Stimulated activated naive CD8-positive, alpha-beta T cell treated with anti-CD3 and anti-CD28 coated beads, Interleukin-15, amount 100 ng/mL, for 72 hours (primary cell): ENCODE measurements at regions not wholly inside any gene's neighbourhood (a gene's known extent, or its start where the extent isn't known, plus 50 kb on each side); places are given as distances from the start of the nearest gene placed in this dataset.

ENCODE experiments used
- ATAC-seq: fragments of 150-1000 bp; cut with Tn5 transposase; 2 replicates; pipeline ENCODE4 v1.10.0; 2021; ENCODE audit warnings: mild to moderate bottlenecking, moderate library complexity
- DNase-seq, 2 donors: peaks; one replicate each; pipeline ENCODE4 v3.0.0; 2021 to 2022
- H3K27ac Mint-ChIP-seq, 2 donors: one replicate each; pipeline ENCODE4 v1.8.0; 2022; ENCODE audit warnings: mild to moderate bottlenecking in 2 of 2, mixed read lengths in 2 of 2, moderate library complexity in 2 of 2
- H3K27me3 Mint-ChIP-seq: one replicate; pipeline ENCODE4 v1.8.0; 2022; ENCODE audit warnings: mixed read lengths
- H3K4me1 Mint-ChIP-seq: one replicate; pipeline ENCODE4 v1.8.0; 2022; ENCODE audit warnings: mild to moderate bottlenecking, mixed read lengths
- H3K4me3 Mint-ChIP-seq, 2 donors: one replicate each; pipeline ENCODE4 v1.8.0; 2022; ENCODE audit warnings: mild to moderate bottlenecking in 2 of 2, mixed read lengths in 2 of 2, moderate library complexity in 1 of 2
- H3K9me3 Mint-ChIP-seq, 2 donors: one replicate each; pipeline ENCODE4 v1.8.0; 2022; ENCODE audit warnings: mixed read lengths in 2 of 2

DNA sequence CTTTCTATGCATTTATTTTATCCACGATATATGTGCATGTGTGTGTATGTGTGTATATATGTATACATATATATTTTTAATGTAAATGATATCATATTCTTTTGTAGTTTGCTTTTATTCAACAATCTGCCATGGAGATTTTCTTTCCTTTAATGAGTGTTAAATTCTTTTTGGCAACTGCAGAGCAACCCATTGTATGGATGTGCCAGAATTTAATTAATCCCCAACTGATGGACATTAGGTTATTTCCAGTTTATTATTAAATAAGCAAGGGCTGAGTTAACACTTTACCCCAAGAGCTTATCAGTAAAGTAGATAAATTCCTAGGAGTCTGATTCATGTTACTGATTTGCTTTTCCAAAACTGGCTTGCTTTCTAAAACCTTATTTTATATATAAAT is 58.9 kb upstream of the CD28 start:
- Mint-ChIP-seq H3K4me1 (peaks cover 16% of the 10 kb centered on the region), H3K4me3 (no peak overlapping the region), H3K27me3 (no peaks in the 10 kb centered on the region), H3K9me3 (no peaks in the 10 kb centered on the region), H3K27ac (no peak overlapping the region)
- DNase-seq (no peak), ATAC-seq (no peak)

DNA sequence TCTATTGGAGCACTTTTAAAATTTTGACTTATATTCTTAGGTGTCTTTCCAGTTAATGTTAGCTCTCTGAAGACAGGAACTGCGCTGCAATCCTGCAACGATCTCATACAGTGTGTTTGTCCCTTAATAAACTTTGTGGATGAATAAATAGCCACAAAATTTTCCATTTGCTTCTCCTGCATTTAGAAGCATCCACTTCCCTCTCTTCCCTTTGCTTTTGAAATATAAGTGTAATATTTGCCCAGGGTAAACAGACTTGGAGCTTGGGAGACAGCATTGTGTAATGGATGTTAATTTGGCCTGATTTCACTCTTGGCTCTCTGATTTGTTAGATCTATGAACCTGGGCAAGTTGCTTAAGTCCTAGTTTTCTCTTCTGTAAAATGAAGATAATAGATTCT is 58.2 kb upstream of the CD28 start:
- Mint-ChIP-seq H3K27ac (no peak overlapping the region), H3K4me3 (no peak overlapping the region), H3K9me3 (no peaks in the 10 kb centered on the region), H3K4me1 (peaks cover 18% of the 10 kb centered on the region), H3K27me3 (no peaks in the 10 kb centered on the region)
- ATAC-seq: no peak
- DNase-seq: no peak

DNA sequence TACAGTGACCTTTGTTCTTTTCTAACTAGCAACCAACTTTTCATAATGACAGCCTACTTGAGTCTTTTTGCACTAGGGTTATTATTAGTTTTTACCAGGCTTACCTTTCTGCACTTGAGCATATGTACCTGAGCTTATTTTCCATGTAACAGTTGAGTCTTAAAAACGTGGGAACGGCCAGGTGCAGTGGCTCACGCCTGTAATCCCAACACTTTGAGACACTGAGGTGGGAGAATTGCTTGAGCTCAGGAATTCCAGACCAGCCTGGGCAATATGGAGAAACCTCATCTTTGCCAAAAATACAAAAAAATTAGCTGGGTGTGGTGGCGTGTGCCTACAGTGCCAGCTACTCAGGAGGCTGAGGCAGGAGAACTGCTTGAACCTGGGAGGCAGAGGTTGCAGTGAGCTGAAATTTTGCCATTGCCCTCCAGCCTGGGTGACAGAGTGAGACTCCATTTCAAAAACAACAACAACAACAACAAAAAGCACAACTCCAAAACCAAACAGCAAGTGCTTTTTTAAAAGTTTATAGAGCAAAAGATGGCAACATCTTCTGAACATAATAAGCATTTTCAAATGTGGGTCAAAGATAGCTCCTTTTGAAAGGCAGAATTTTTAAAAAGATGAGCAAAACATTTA is 57.1 kb upstream of the CD28 start:
- no peak for DNase-seq
- no peak for ATAC-seq
- H3K4me1 Mint-ChIP-seq: peaks cover 21% of the 10 kb centered on the region
- no peak overlapping the region for H3K27ac Mint-ChIP-seq
- no peaks in the 10 kb centered on the region for H3K27me3 Mint-ChIP-seq
- H3K4me3 Mint-ChIP-seq: no peak overlapping the region
- no peaks in the 10 kb centered on the region for H3K9me3 Mint-ChIP-seq

DNA sequence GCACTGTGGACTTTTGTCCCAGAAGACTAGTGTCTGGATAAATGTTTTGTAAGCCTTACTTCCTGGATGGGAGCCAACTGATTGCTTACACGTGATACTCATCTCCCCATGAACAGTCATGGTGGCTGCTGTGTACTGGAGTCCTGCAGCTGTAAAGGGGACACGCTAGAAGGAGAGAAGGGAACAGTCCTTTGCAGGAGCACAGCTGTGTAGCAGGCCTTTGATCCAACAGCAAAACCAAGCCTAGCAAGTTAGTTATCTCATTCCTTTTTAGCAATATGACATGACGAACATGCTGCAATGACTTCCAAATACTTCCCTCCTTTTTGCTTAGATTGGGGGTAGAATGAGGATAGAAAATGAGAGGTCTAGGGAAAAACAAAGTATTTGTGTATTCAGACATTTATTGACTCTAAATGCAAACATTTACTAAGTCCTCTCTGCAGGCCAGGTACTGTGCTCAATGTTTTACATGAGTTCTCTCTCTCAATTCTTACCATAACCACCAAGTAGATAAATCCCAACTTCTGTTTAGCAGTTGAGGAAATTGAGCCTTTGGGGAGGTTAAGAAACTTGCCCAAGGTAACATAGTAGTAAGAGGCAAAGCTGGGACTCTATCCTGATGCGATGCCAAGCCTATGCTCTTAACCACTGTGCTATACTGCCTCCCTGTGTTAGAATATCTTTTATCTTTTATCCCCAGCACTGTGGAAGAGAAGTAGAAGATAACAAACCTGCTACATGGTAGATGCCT is 55.4 kb upstream of the CD28 start:
- ATAC-seq: peak; percentile 85
- Mint-ChIP-seq H3K4me1 (peaks cover 37% of the 10 kb centered on the region), H3K4me3 (no peak overlapping the region), H3K27me3 (no peaks in the 10 kb centered on the region), H3K27ac (no peak overlapping the region), H3K9me3 (no peaks in the 10 kb centered on the region)
- no peak for DNase-seq

DNA sequence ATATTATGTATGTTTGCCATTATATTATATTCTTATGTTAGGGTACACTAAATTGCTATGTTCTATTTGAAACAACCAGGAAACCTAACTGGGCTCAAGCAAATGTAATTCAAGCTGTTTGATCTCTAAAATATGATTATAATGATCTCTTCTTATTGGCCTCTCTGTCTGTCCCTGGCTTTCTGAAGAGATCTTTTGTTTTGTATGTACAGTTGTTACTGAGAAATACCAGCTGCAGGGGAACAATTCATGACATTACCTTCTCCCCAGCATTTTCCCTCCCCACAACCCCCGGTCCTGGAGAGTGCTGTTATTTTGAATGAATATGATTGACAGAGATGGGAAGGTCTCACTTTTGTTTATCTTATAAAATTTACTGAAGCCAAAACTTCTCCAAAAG is 54.8 kb upstream of the CD28 start:
- DNase-seq (no peak), ATAC-seq (no peak)
- Mint-ChIP-seq H3K9me3 (no peaks in the 10 kb centered on the region), H3K27me3 (no peaks in the 10 kb centered on the region), H3K4me1 (peaks cover 39% of the 10 kb centered on the region), H3K4me3 (no peak overlapping the region), H3K27ac (no peak overlapping the region)

DNA sequence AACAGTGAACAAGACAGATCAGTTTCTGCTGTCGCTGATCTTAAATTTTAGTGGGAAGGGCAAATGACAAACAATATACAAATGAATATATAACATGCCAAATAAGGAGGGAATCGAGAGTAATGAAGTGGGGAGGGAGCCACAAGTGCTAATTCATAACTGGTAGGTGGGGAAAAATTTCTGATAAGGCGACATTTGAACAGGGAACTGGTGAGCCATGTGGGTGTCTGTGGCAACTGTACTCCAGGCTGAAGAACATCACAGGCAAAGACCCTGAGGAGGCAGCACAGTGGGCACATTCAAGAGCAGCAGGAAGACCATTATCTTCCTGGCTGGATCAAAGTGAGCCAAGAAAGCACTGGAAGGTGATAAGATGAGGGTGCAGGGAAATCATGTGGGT is 51.6 kb upstream of the CD28 start:
- peaks cover 56% of the 10 kb centered on the region for H3K4me1 Mint-ChIP-seq
- ATAC-seq (no peak), DNase-seq (no peak)
- no peaks in the 10 kb centered on the region for H3K27me3 Mint-ChIP-seq
- no peak overlapping the region for H3K4me3 Mint-ChIP-seq
- H3K27ac Mint-ChIP-seq: no peak overlapping the region
- peaks cover 0 to 3% of the 10 kb centered on the region in 2 donors for H3K9me3 Mint-ChIP-seq

DNA sequence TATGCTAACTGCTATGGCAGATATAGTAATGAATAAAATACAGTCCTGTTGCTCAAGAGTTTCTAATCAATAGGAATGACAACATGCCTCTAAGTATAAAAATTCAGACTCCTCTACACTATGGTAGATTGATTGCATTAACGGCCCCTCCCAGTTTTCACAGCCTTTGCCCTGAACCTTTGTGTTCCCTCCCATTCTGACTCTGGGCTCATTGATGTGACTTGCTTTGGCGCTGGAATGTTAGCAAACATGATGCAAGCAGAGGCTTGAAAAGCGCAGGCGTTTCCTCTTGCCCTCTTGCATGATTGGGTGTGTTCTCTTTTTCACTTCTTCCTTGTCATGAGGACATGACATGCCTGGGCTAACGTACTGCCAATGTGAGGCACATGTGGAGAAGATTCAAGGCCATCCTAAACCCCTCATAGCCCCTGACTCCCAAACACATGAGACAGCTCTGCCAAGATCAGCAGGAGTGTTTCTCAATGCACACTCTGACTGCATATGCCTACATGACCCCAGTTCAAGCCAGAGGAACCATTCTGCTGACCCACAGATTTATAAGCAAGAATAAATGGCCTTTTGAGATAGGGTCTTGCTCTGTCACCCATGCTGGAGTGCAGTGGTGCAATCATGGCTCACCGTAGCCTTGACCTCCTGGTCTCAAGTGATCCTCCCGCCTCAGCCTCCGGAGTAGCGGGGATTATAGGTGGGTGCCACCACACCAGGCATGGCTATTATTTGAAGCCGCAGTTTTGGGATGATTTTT is 49.7 kb upstream of the CD28 start:
- Mint-ChIP-seq H3K9me3 (peaks cover 0 to 4% of the 10 kb centered on the region in 2 donors), H3K4me3 (no peak overlapping the region), H3K27me3 (no peaks in the 10 kb centered on the region), H3K27ac (peak overlapping the region in 1 of 2 donors; percentile 55), H3K4me1 (peaks cover 51% of the 10 kb centered on the region)
- no peak for ATAC-seq
- DNase-seq: no peak
